ENCODE measurements at regions not wholly inside any gene's neighbourhood (a gene's known extent, or its start where the extent isn't known, plus 50 kb on each side); places are given as distances from the start of the nearest gene placed in this dataset.

DNA sequence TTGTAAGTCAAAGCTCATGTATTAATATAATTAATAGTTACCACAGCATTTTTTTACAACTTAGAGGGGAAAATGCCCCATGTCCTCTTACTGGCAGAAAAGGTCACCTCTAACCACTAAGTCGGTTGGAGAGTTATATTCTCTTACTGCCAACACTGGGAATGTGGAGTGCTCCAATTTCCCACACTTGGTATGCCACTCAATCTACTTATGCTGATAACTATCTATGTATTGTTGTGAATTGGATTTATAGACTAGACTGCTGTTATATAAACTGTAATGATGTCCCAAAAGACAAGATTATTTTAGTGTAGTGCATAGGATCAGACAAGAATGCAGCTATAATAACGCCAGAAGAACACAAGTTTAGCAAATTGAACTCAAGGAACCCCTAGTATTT lies 2385.2 kb upstream of the C9orf72 start:
- Histone ChIP-seq H3K79me2 (ENCODE audit: control insufficient read depth, insufficient read depth, low read length) (no peaks in the 10 kb centered on the region), H3K4me2 (ENCODE audit: control insufficient read depth, extremely low read depth, insufficient read depth, low read depth, low read length) (no peak overlapping the region), H3K9me3 (ENCODE audit: control insufficient read depth, low read depth, low read length) (no peaks in the 10 kb centered on the region), H3K9ac (ENCODE audit: control insufficient read depth, extremely low read depth, insufficient read depth, low read length) (no peak overlapping the region), H3K27ac (ENCODE audit: control insufficient read depth, insufficient read depth, low read length) (no peak overlapping the region), H4K20me1 (ENCODE audit: control insufficient read depth, extremely low read depth, insufficient read depth, low read length) (no peaks in the 10 kb centered on the region), H3K9me1 (ENCODE audit: control insufficient read depth, extremely low read depth, insufficient read depth, low read length) (no peaks in the 10 kb centered on the region), H2AFZ (ENCODE audit: control insufficient read depth, low read length) (no peak overlapping the region), H3K27me3 (ENCODE audit: control insufficient read depth, extremely low read depth, insufficient read depth, low read length) (no peaks in the 10 kb centered on the region), H3K4me1 (ENCODE audit: control insufficient read depth, extremely low read depth, insufficient read depth, low read length) (no peaks in the 10 kb centered on the region), H3K36me3 (ENCODE audit: control insufficient read depth in 2 of 2, extremely low read depth in 1 of 2, insufficient read depth in 2 of 2, low read length in 2 of 2) (no peaks in the 10 kb centered on the region), H3K4me3 (ENCODE audit: control insufficient read depth in 2 of 3, extremely low read depth in 1 of 3, insufficient read depth in 2 of 3, low read depth in 1 of 3, low read length in 3 of 3) (no peak overlapping the region)
- DNase-seq (ENCODE audit: low read depth, low spot score) (no peak), FAIRE-seq (no peak)
- dilution Hi-C loops (cut with MboI; ENCODE audit: extremely low pct_ligation_motif_present, low sequenced_read_pairs) = no loop called here
- TF ChIP-seq, protein P1, sequence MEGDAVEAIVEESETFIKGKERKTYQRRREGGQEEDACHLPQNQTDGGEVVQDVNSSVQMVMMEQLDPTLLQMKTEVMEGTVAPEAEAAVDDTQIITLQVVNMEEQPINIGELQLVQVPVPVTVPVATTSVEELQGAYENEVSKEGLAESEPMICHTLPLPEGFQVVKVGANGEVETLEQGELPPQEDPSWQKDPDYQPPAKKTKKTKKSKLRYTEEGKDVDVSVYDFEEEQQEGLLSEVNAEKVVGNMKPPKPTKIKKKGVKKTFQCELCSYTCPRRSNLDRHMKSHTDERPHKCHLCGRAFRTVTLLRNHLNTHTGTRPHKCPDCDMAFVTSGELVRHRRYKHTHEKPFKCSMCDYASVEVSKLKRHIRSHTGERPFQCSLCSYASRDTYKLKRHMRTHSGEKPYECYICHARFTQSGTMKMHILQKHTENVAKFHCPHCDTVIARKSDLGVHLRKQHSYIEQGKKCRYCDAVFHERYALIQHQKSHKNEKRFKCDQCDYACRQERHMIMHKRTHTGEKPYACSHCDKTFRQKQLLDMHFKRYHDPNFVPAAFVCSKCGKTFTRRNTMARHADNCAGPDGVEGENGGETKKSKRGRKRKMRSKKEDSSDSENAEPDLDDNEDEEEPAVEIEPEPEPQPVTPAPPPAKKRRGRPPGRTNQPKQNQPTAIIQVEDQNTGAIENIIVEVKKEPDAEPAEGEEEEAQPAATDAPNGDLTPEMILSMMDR (optimal IDR thresholded peaks at IDR 0.05 in 1 of 3, IDR thresholded peaks at IDR 0.05 in 1 of 3, conservative IDR thresholded peaks at IDR 0.05 in 1 of 3; ENCODE audit: extremely low read depth in 1 of 3, insufficient read depth in 2 of 3, low read length in 3 of 3) = no peak
- no peak for TF ChIP-seq EZH2 (IDR thresholded peaks at IDR 0.05; ENCODE audit: low read length)

DNA sequence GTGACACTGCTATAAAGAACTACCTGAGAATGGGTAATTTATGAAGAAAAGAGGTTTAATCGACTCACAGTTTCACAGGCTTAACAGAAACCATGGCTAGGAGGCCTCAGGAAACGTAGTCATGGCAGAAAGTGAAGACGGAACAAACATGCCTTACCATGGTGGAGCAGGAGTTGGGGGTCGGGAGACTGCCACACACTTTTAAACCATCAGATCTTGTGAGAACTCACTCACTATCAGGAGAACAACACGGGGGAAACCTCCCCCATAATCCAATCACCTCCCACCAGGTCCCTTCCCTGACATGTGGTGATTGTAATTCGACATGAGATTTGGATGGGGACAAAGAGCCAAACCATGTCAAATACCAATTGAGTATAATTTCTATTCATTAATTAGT lies 2392.6 kb upstream of the C9orf72 start:
- no peak for FAIRE-seq
- H4K20me1 ChIP-seq (ENCODE audit: control insufficient read depth, extremely low read depth, insufficient read depth, low read length) = no peaks in the 10 kb centered on the region
- TF ChIP-seq EZH2 (IDR thresholded peaks at IDR 0.05; ENCODE audit: low read length) = no peak
- TF ChIP-seq, protein P1 (optimal IDR thresholded peaks at IDR 0.05 in 1 of 3, IDR thresholded peaks at IDR 0.05 in 1 of 3, conservative IDR thresholded peaks at IDR 0.05 in 1 of 3; ENCODE audit: extremely low read depth in 1 of 3, insufficient read depth in 2 of 3, low read length in 3 of 3) = no peak
- H2AFZ ChIP-seq (ENCODE audit: control insufficient read depth, low read length) = no peak overlapping the region
- dilution Hi-C loops (cut with MboI; ENCODE audit: extremely low pct_ligation_motif_present, low sequenced_read_pairs) = no loop called here
- H3K4me2 ChIP-seq (ENCODE audit: control insufficient read depth, extremely low read depth, insufficient read depth, low read depth, low read length) = no peak overlapping the region
- DNase-seq (ENCODE audit: low read depth, low spot score) = no peak
- no peaks in the 10 kb centered on the region for H3K79me2 ChIP-seq (ENCODE audit: control insufficient read depth, insufficient read depth, low read length)
- no peaks in the 10 kb centered on the region for H3K36me3 ChIP-seq (ENCODE audit: control insufficient read depth in 2 of 2, extremely low read depth in 1 of 2, insufficient read depth in 2 of 2, low read length in 2 of 2)
- no peaks in the 10 kb centered on the region for H3K4me1 ChIP-seq (ENCODE audit: control insufficient read depth, extremely low read depth, insufficient read depth, low read length)
- H3K9me3 ChIP-seq (ENCODE audit: control insufficient read depth, low read depth, low read length) = no peaks in the 10 kb centered on the region
- H3K27ac ChIP-seq (ENCODE audit: control insufficient read depth, insufficient read depth, low read length) = no peak overlapping the region
- no peaks in the 10 kb centered on the region for H3K27me3 ChIP-seq (ENCODE audit: control insufficient read depth, extremely low read depth, insufficient read depth, low read length)
- no peaks in the 10 kb centered on the region for H3K9me1 ChIP-seq (ENCODE audit: control insufficient read depth, extremely low read depth, insufficient read depth, low read length)
- H3K4me3 ChIP-seq (ENCODE audit: control insufficient read depth in 2 of 3, extremely low read depth in 1 of 3, insufficient read depth in 2 of 3, low read depth in 1 of 3, low read length in 3 of 3) = no peak overlapping the region
- H3K9ac ChIP-seq (ENCODE audit: control insufficient read depth, extremely low read depth, insufficient read depth, low read length) = no peak overlapping the region

Data from keratinocyte (primary cell).